Testis (tissue), 2 donors: ENCODE measurements at regions not wholly inside any gene's neighbourhood (a gene's known extent, or its start where the extent isn't known, plus 50 kb on each side); places are given as distances from the start of the nearest gene placed in this dataset.
"Not testable (repeated sequence)": the region's sequence is repeated elsewhere in the genome, so short reads cannot be mapped to it uniquely, and the experiment has no call there.

ENCODE experiments used
- DNase-seq: peaks from one replicate; pipeline ENCODE4 v3.0.0-alpha.2; 2019
- H3K27ac ChIP-seq, 2 donors: fragments of 200-600 bp; sonication (generic); one replicate each; pipeline ENCODE4 v1.5.1; 2019
- H3K27me3 ChIP-seq: fragments of 200-600 bp; sonication (generic); one replicate; pipeline ENCODE4 v1.5.1; 2019
- H3K36me3 ChIP-seq: fragments of 200-600 bp; sonication (generic); one replicate; pipeline ENCODE4 v1.5.1; 2017; ENCODE audit warnings: low read depth; ENCODE audit errors: missing control alignments
- H3K4me1 ChIP-seq: fragments of 200-600 bp; sonication (generic); one replicate; pipeline ENCODE4 v1.5.1; 2019
- H3K4me3 ChIP-seq, 2 donors: fragments of 200-600 bp; sonication (generic); one replicate each; pipeline ENCODE4 v1.5.1; 2017 to 2019
- H3K9me3 ChIP-seq: fragments of 200-600 bp; sonication (generic); one replicate; pipeline ENCODE4 v1.5.1; 2017
- CTCF ChIP-seq, 3 experiments: fragments of 450-650 bp in 2 of 3; fragments of 200-600 bp in 1 of 3; sonication (generic) in 1 of 3; IDR thresholded peaks; one replicate each; pipeline ENCODE4 v1.5.1; 2016 to 2019; ENCODE audit warnings: antibody characterized with exemption in 3 of 3, mild to moderate bottlenecking in 2 of 3, moderate library complexity in 1 of 3
- POLR2A ChIP-seq: fragments of 450-650 bp; IDR thresholded peaks from one replicate; pipeline ENCODE4 v1.6.1; 2017; ENCODE audit warnings: antibody characterized with exemption, mild to moderate bottlenecking, moderate library complexity
- WGBS, 2 donors: methylation state at CpG; one replicate each; pipeline ENCODE4 v1.1.5; 2018; 5-methylcytosine and 5-hydroxymethylcytosine counted together
- intact Hi-C: fragments of 100-400 bp; cut with DNase I; formaldehyde crosslinking; loops from one replicate; pipeline ENCODE4 v1.15.1; 2023; ENCODE audit warnings: low total_unique reads

DNA sequence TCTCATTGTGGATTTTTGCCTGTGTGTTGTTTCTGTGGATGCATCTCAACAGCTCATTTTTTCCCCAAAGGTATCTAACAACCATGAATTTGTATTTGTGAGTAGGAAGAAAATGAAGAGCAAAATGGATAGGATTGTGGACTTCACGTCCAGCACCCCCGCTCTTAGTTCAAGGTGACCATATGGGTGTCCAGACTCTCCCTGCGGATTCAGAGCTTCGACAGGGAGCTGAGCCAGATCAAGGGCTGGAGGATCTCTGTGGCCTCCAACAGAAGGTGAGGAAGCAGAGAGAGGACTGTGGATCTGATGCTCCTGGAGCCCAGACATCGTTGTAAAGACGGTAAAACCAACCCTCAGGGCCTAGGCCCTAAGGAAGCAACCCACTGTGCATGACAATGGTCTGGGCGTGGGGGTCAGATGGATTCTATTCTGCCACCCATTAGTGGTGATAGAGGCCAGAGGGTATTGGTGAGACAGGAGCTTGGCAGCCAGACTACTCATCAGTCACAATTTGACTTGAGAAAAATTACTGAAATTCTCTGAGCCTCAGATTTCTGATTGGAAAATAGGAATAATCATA is 659.7 kb upstream of the TMEM132C start:
- intact Hi-C loops, result no loop called here
- no peak overlapping the region for H3K4me3 ChIP-seq
- H3K36me3 ChIP-seq, result no peaks in the 10 kb centered on the region
- no peaks in the 10 kb centered on the region for H3K9me3 ChIP-seq
- no peak for DNase-seq
- no peak overlapping the region for H3K27ac ChIP-seq
- no peaks in the 10 kb centered on the region for H3K4me1 ChIP-seq
- no peaks in the 10 kb centered on the region for H3K27me3 ChIP-seq
- TF ChIP-seq POLR2A, result no peak
- no peak for TF ChIP-seq CTCF (IDR thresholded peaks at IDR 0.05)
- 91 to 96% methylated on average over 7 of the region's 7 CpGs for WGBS, 2 donors

GRCh38 chr12:127608359-127608758 is 658.6 kb upstream of the TMEM132C start:
- H3K27me3 ChIP-seq, DNase-seq, intact Hi-C loops: not testable (repeated sequence)

GRCh38 chr12:127613056-127613455 is 653.9 kb upstream of the TMEM132C start:
- DNase-seq, result no peak
- intact Hi-C loops, result no loop called here
- WGBS, 2 donors, result 50 to 70% methylated on average over 3 to 5 of the region's 5 CpGs

More at GRCh38 chr12:127608359-127608758, 658.6 kb upstream of the TMEM132C start:
- H3K27ac ChIP-seq, H3K4me1 ChIP-seq, H3K4me3 ChIP-seq, H3K36me3 ChIP-seq, H3K9me3 ChIP-seq: not testable (repeated sequence)
- 95 to 98% methylated on average over 7 of the region's 7 CpGs for WGBS, 2 donors

GRCh38 chr12:127619869-127620734 is 646.9 kb upstream of the TMEM132C start:
- TF ChIP-seq CTCF (IDR thresholded peaks at IDR 0.05) (no peak), POLR2A (no peak)

More at GRCh38 chr12:127613056-127613455, 653.9 kb upstream of the TMEM132C start:
- H3K9me3 ChIP-seq, result no peaks in the 10 kb centered on the region
- H3K4me3 ChIP-seq, result no peak overlapping the region
- TF ChIP-seq POLR2A, result no peak
- TF ChIP-seq CTCF (IDR thresholded peaks at IDR 0.05), result no peak
- no peak overlapping the region for H3K27ac ChIP-seq
- no peaks in the 10 kb centered on the region for H3K4me1 ChIP-seq
- H3K27me3 ChIP-seq, result no peaks in the 10 kb centered on the region
- no peaks in the 10 kb centered on the region for H3K36me3 ChIP-seq

GRCh38 chr12:127620735-127621355 is 646.1 kb upstream of the TMEM132C start:
- Histone ChIP-seq H3K4me1 (no peaks in the 10 kb centered on the region), H3K4me3 (no peak overlapping the region), H3K36me3 (no peaks in the 10 kb centered on the region), H3K9me3 (no peaks in the 10 kb centered on the region), H3K27me3 (no peaks in the 10 kb centered on the region), H3K27ac (no peak overlapping the region)
- TF ChIP-seq CTCF (IDR thresholded peaks at IDR 0.05), result no peak
- no peak for TF ChIP-seq POLR2A
- no peak for DNase-seq
- WGBS, 2 donors, result 63 to 74% methylated on average over 2 of the region's 2 CpGs
- intact Hi-C loops, result no loop called here

More at GRCh38 chr12:127619869-127620734, 646.9 kb upstream of the TMEM132C start:
- WGBS, 2 donors, result 79% methylated on average over 10 of the region's 10 CpGs
- Histone ChIP-seq H3K36me3 (no peaks in the 10 kb centered on the region), H3K27me3 (no peaks in the 10 kb centered on the region), H3K27ac (no peak overlapping the region), H3K4me1 (no peaks in the 10 kb centered on the region), H3K9me3 (no peaks in the 10 kb centered on the region), H3K4me3 (no peak overlapping the region)
- no peak for DNase-seq
- intact Hi-C loops, result no loop called here
